SU-DHL-6 (cell line): ENCODE measurements at regions not wholly inside any gene's neighbourhood (a gene's known extent, or its start where the extent isn't known, plus 50 kb on each side); places are given as distances from the start of the nearest gene placed in this dataset.

Experiments used
- H2AFZ ChIP-seq: fragments of 200-600 bp; sonication (generic); 2 replicates; pipeline ENCODE4 v1.6.1; 2014; ENCODE audit warnings: low read depth, mild to moderate bottlenecking, moderate library complexity, mixed read lengths, antibody characterized with exemption, low read length; ENCODE audit not compliant: severe bottlenecking
- H3F3A ChIP-seq: fragments of 200-600 bp; shearing (Covaris generic); 2 replicates; pipeline ENCODE4 v1.6.0; 2016; ENCODE audit warnings: antibody characterized with exemption, mild to moderate bottlenecking; ENCODE audit not compliant: insufficient read depth
- H3K27ac ChIP-seq: fragments of 200-600 bp; sonication (generic); 2 replicates; pipeline ENCODE4 v1.5.1; 2016; ENCODE audit warnings: low read depth, mild to moderate bottlenecking, low read length, moderate library complexity, mixed read lengths
- H3K27me3 ChIP-seq: fragments of 200-600 bp; sonication (generic), shearing (Covaris generic); 2 replicates; pipeline ENCODE4 v1.6.0; 2014; ENCODE audit warnings: mild to moderate bottlenecking, low read length
- H3K36me3 ChIP-seq: fragments of 200-600 bp; sonication (generic); 2 replicates; pipeline ENCODE4 v1.6.1; 2014; ENCODE audit warnings: mild to moderate bottlenecking, low read length, mixed read lengths
- H3K4me2 ChIP-seq: fragments of 300-600, 200-600 bp; shearing (Covaris generic), sonication (generic); 2 replicates; pipeline ENCODE4 v1.6.0; 2014; ENCODE audit warnings: low read length, low read depth, mild to moderate bottlenecking; ENCODE audit not compliant: poor library complexity, severe bottlenecking
- H3K4me3 ChIP-seq: fragments of 200-600 bp; sonication (generic); 2 replicates; pipeline ENCODE4 v1.5.1; 2014; ENCODE audit warnings: antibody characterized with exemption, low read length, mild to moderate bottlenecking, mixed read lengths; ENCODE audit not compliant: insufficient read depth, poor library complexity, severe bottlenecking
- H3K79me2 ChIP-seq: fragments of 200-600 bp; sonication (generic); 2 replicates; pipeline ENCODE4 v1.6.1; 2014; ENCODE audit warnings: mild to moderate bottlenecking, low read length, moderate library complexity; ENCODE audit not compliant: insufficient read depth
- H3K9ac ChIP-seq: fragments of 200-600 bp; sonication (generic); 2 replicates; pipeline ENCODE4 v1.7.0; 2014; ENCODE audit warnings: mild to moderate bottlenecking, low read length
- H3K9me2 ChIP-seq: fragments of 200-600 bp; sonication (generic); replicated peaks from 2 replicates; pipeline ENCODE4 v1.6.1; 2014; ENCODE audit warnings: low read length; ENCODE audit not compliant: insufficient read depth
- H3K9me3 ChIP-seq: fragments of 200-600 bp; sonication (generic); 2 replicates; pipeline ENCODE4 v1.6.1; 2014; ENCODE audit warnings: low read length, mixed read lengths; ENCODE audit not compliant: insufficient read depth
- H4K20me1 ChIP-seq: fragments of 200-600 bp; sonication (generic); 2 replicates; pipeline ENCODE4 v1.6.1; 2014; ENCODE audit warnings: low read depth, mild to moderate bottlenecking, antibody characterized with exemption, low read length, moderate library complexity, mixed read lengths
- EZH2phosphoT487 ChIP-seq: fragments of 200-600 bp; sonication (generic), shearing (Covaris generic); conservative IDR thresholded peaks from 2 replicates; pipeline ENCODE4 v1.6.1; 2018; ENCODE audit warnings: mild to moderate bottlenecking, antibody characterized with exemption, low read length, moderate library complexity, mixed read lengths
- TF ChIP-seq, protein P1 (sequence below): fragments of 200-600 bp; sonication (generic); IDR thresholded peaks from one replicate; pipeline ENCODE4 v1.5.1; 2017; ENCODE audit warnings: antibody characterized with exemption, mild to moderate bottlenecking, low read length, moderate library complexity; ENCODE audit not compliant: insufficient read depth, poor library complexity, severe bottlenecking

DNA sequence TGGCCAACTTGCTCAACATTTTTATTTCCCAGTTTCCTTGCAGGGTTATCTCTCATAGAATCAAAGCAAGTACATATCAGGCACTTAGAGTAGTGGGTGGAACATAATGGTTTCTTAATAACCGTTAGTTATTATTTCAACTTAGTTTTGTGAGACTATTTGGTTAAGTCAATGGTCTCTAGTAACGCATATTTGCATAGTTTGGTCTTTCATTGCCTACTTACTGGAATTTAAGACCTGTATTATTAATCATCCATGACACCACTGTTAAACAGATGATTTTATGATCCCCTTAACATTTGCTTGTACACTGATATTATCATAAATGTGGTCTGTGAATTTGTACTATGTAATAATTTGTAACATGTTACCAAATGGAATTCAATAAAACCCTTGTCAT, 70.9 kb upstream of the SMIM31 start:
- no peak overlapping the region for H3K4me2 ChIP-seq
- no peaks in the 10 kb centered on the region for H3K27me3 ChIP-seq
- no peaks in the 10 kb centered on the region for H4K20me1 ChIP-seq
- no peak overlapping the region for H3K27ac ChIP-seq
- H3K4me3 ChIP-seq, result no peak overlapping the region
- TF ChIP-seq, protein P1, sequence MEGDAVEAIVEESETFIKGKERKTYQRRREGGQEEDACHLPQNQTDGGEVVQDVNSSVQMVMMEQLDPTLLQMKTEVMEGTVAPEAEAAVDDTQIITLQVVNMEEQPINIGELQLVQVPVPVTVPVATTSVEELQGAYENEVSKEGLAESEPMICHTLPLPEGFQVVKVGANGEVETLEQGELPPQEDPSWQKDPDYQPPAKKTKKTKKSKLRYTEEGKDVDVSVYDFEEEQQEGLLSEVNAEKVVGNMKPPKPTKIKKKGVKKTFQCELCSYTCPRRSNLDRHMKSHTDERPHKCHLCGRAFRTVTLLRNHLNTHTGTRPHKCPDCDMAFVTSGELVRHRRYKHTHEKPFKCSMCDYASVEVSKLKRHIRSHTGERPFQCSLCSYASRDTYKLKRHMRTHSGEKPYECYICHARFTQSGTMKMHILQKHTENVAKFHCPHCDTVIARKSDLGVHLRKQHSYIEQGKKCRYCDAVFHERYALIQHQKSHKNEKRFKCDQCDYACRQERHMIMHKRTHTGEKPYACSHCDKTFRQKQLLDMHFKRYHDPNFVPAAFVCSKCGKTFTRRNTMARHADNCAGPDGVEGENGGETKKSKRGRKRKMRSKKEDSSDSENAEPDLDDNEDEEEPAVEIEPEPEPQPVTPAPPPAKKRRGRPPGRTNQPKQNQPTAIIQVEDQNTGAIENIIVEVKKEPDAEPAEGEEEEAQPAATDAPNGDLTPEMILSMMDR, result no peak
- TF ChIP-seq EZH2phosphoT487, result no peak
- H3K9ac ChIP-seq, result no peak overlapping the region
- H2AFZ ChIP-seq, result no peak overlapping the region
- H3K9me2 ChIP-seq, result no peaks in the 10 kb centered on the region
- H3F3A ChIP-seq, result no peaks in the 10 kb centered on the region
- no peaks in the 10 kb centered on the region for H3K36me3 ChIP-seq
- H3K9me3 ChIP-seq, result no peaks in the 10 kb centered on the region
- no peaks in the 10 kb centered on the region for H3K79me2 ChIP-seq

DNA sequence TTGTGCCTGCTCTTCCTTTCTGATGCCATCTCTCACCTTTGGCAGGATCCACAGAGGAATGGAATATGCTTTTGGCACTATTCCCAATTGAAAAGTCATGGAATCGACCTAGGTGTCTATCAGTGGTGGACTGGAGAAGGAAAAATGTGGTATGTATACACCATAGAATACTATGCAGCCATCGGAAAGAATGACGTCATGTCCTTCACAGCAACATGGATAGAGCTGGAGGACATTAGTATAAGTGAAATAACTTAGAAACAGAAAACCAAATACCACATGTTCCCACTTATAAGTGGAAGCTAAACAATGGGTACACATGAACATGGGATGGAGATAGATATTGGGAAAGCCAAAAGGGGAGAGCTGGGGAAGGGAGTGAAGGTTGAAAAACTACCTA, 58.3 kb upstream of the SMIM31 start:
- H2AFZ ChIP-seq, result no peak overlapping the region
- TF ChIP-seq EZH2phosphoT487, result no peak
- TF ChIP-seq, protein P1, result no peak
- no peaks in the 10 kb centered on the region; the same call in 1 of the 2 replicates for H3K9me2 ChIP-seq
- H3K27me3 ChIP-seq, result no peaks in the 10 kb centered on the region
- no peaks in the 10 kb centered on the region for H4K20me1 ChIP-seq
- H3K9me3 ChIP-seq, result no peaks in the 10 kb centered on the region
- H3K9ac ChIP-seq, result no peak overlapping the region
- no peak overlapping the region for H3K4me3 ChIP-seq
- no peaks in the 10 kb centered on the region for H3K79me2 ChIP-seq
- H3K27ac ChIP-seq, result no peak overlapping the region
- no peaks in the 10 kb centered on the region for H3K36me3 ChIP-seq
- no peak overlapping the region for H3K4me2 ChIP-seq
- no peaks in the 10 kb centered on the region for H3F3A ChIP-seq

DNA sequence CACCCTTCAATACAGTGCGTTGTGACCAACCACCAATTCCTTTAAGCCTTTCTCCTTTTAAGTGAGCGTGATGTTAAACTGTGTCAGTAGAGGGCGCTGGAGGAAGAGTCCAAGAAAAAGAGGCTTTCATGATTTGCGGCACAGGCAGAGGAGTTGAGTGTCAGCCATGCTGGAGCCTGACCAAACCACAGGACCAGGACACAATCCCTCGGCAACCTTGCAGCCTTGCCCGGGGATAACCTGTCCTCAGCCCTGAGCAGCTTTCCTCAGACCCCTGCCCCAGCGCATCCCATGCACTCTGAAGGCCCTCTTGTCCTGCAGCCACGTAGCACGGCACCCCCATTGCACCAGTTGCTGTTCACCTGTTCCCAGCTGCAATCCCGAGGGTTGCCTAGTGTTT, 53.5 kb upstream of the SMIM31 start:
- no peaks in the 10 kb centered on the region for H3K9me3 ChIP-seq
- H3K27ac ChIP-seq, result no peak overlapping the region
- no peak overlapping the region for H3K4me3 ChIP-seq
- no peaks in the 10 kb centered on the region; the same call in 1 of the 2 replicates for H3K9me2 ChIP-seq
- H3F3A ChIP-seq, result no peaks in the 10 kb centered on the region
- no peaks in the 10 kb centered on the region for H3K36me3 ChIP-seq
- no peak overlapping the region for H2AFZ ChIP-seq
- no peak overlapping the region for H3K4me2 ChIP-seq
- TF ChIP-seq, protein P1, result no peak
- TF ChIP-seq EZH2phosphoT487, result no peak
- no peaks in the 10 kb centered on the region for H4K20me1 ChIP-seq
- H3K79me2 ChIP-seq, result no peaks in the 10 kb centered on the region
- no peaks in the 10 kb centered on the region for H3K27me3 ChIP-seq
- no peak overlapping the region for H3K9ac ChIP-seq
